Endothelial cell of umbilical vein (primary cell): ENCODE measurements at regions not wholly inside any gene's neighbourhood (a gene's known extent, or its start where the extent isn't known, plus 50 kb on each side); places are given as distances from the start of the nearest gene placed in this dataset.

Experiments
- BruUV-seq: library from RNA; stranded (reverse); fragments of 400-500 nt; replicated peaks from 2 replicates; lab custom pipeline; 2021; lab: Mats Ljungman, UMichigan
- CTCF ChIA-PET: fragments of 300-600, 350-600 bp; sonication (Branson Sonifier 250); formaldehyde crosslinking; loops from one replicate; lab custom pipeline; 2021; ENCODE audit warnings: antibody characterized with exemption, inconsistent platforms; lab: Charles Lee
- POLR2A ChIA-PET: fragments of 300-600, 350-600 bp; sonication (Branson Sonifier 250); formaldehyde crosslinking; loops from one replicate; lab custom pipeline; 2021; ENCODE audit warnings: antibody characterized with exemption, inconsistent platforms; lab: Charles Lee
- DNase-seq: peaks from one replicate; pipeline ENCODE4 v3.0.0-alpha.2; 2011; ENCODE audit warnings: low read depth, low spot score
- FAIRE-seq: peaks from 2 replicates; lab custom pipeline; 2011; peaks lifted over from hg19 to GRCh38; lab: Jason Lieb, UNC
- H2AFZ ChIP-seq: 2 replicates; pipeline ENCODE4 v1.6.0; 2012; ENCODE audit warnings: low read depth, low read length, control low read depth, inconsistent platforms
- H3K27ac ChIP-seq: 2 replicates; pipeline ENCODE4 v1.5.1; 2011; ENCODE audit warnings: low read depth, mild to moderate bottlenecking, control low read depth, low read length, moderate library complexity; ENCODE audit not compliant: insufficient read depth
- H3K27me3 ChIP-seq, 2 experiments: 2 replicates each; pipeline versions ENCODE4 v1.6.0 to v1.6.1; 2011; ENCODE audit warnings: low read length in 2 of 2, mixed read lengths in 1 of 2; ENCODE audit not compliant: control insufficient read depth in 2 of 2, insufficient read depth in 2 of 2
- H3K36me3 ChIP-seq, 2 experiments: 2 replicates in 1 of 2; 3 replicates in 1 of 2; pipeline ENCODE4 v1.5.1; 2011; ENCODE audit warnings: low read length in 2 of 2, mild to moderate bottlenecking in 1 of 2, moderate library complexity in 1 of 2; ENCODE audit not compliant: control insufficient read depth in 2 of 2, insufficient read depth in 2 of 2; ENCODE audit errors: extremely low read depth in 1 of 2
- H3K4me1 ChIP-seq: 3 replicates; pipeline ENCODE4 v1.5.1; 2011; ENCODE audit warnings: mild to moderate bottlenecking, low read length; ENCODE audit not compliant: control insufficient read depth, insufficient read depth; ENCODE audit errors: extremely low read depth
- H3K4me2 ChIP-seq: 2 replicates; pipeline ENCODE4 v1.6.1; 2011; ENCODE audit warnings: low read length, control low read depth, mixed read lengths; ENCODE audit not compliant: insufficient read depth
- H3K4me3 ChIP-seq, 3 experiments: fragments of 200-600 bp in 1 of 3; sonication (generic), shearing (Covaris generic) in 1 of 3; replicated peaks in 1 of 3; 2 replicates each; pipeline ENCODE4 v1.5.1; 2011 to 2016; ENCODE audit warnings: control low read depth in 3 of 3, low read length in 3 of 3, mild to moderate bottlenecking in 2 of 3, inconsistent platforms in 1 of 3, low read depth in 1 of 3, moderate library complexity in 1 of 3; ENCODE audit not compliant: insufficient read depth in 1 of 3
- H3K79me2 ChIP-seq: 2 replicates; pipeline ENCODE4 v1.6.0; 2012; ENCODE audit warnings: low read length, inconsistent platforms; ENCODE audit not compliant: control insufficient read depth, insufficient read depth
- H3K9ac ChIP-seq: replicated peaks from 2 replicates; pipeline ENCODE3; 2011; ENCODE audit warnings: low read length, control low read depth; ENCODE audit not compliant: insufficient read depth; ENCODE audit errors: extremely low read depth
- H3K9me1 ChIP-seq: replicated peaks from 3 replicates; pipeline ENCODE4 v1.6.0; 2011; ENCODE audit warnings: mild to moderate bottlenecking, low read length; ENCODE audit not compliant: control insufficient read depth, insufficient read depth; ENCODE audit errors: extremely low read depth
- H3K9me3 ChIP-seq: replicated peaks from 2 replicates; pipeline ENCODE4 v1.5.1; 2012; ENCODE audit warnings: low read length, inconsistent platforms; ENCODE audit not compliant: control insufficient read depth, insufficient read depth
- H4K20me1 ChIP-seq: replicated peaks from 2 replicates; pipeline ENCODE3; 2011; ENCODE audit warnings: mild to moderate bottlenecking, low read length; ENCODE audit not compliant: control insufficient read depth, insufficient read depth; ENCODE audit errors: extremely low read depth
- CTCF ChIP-seq, 2 donors: IDR thresholded peaks; 1 replicate in 1 of 2; 2 replicates in 1 of 2; pipeline ENCODE4 v1.5.1; 2011; ENCODE audit warnings: low read length in 2 of 2, mild to moderate bottlenecking in 2 of 2, moderate library complexity in 2 of 2, control low read depth in 1 of 2, inconsistent platforms in 1 of 2, low read depth in 1 of 2; ENCODE audit not compliant: insufficient read depth in 1 of 2; ENCODE audit errors: extremely low read depth in 1 of 2
- EZH2 ChIP-seq: IDR thresholded peaks from 2 replicates; pipeline ENCODE4 v1.6.1; 2012; ENCODE audit warnings: borderline replicate concordance, low read depth, mild to moderate bottlenecking, moderate library complexity, low read length, inconsistent platforms; ENCODE audit not compliant: severe bottlenecking
- FOS ChIP-seq: IDR thresholded peaks from 2 replicates; pipeline ENCODE4 v1.6.1; 2011; ENCODE audit warnings: mild to moderate bottlenecking, low read length, moderate library complexity, borderline replicate concordance; ENCODE audit not compliant: insufficient read depth
- JUN ChIP-seq: IDR thresholded peaks from 2 replicates; pipeline ENCODE4 v1.6.1; 2011; ENCODE audit warnings: borderline replicate concordance, low read depth; ENCODE audit not compliant: insufficient read length, insufficient read depth
- MYC ChIP-seq: IDR thresholded peaks from one replicate; pipeline ENCODE4 v1.6.1; 2011; ENCODE audit warnings: mild to moderate bottlenecking, low read depth, low read length
- POLR2A ChIP-seq: IDR thresholded peaks from 2 replicates; pipeline ENCODE4 v1.6.1; 2012; ENCODE audit warnings: low read depth, mild to moderate bottlenecking, control low read depth, low read length
- POLR2AphosphoS5 ChIP-seq: IDR thresholded peaks from 2 replicates; pipeline ENCODE4 v1.6.1; 2012; ENCODE audit warnings: low read depth, mild to moderate bottlenecking, control low read depth, low read length, moderate library complexity; ENCODE audit not compliant: insufficient read depth
- dilution Hi-C: fragments of 300-500 bp; cut with MboI; formaldehyde crosslinking; loops from one replicate; pipeline ENCODE4 v1.15.0; 2019; ENCODE audit warnings: low sequenced_read_pairs; ENCODE audit not compliant: extremely low pct_ligation_motif_present
- intact Hi-C: fragments of 100-400 bp; cut with micrococcal nuclease; formaldehyde crosslinking; loops from one replicate; pipeline ENCODE4 v1.10.0; 2022

DNA sequence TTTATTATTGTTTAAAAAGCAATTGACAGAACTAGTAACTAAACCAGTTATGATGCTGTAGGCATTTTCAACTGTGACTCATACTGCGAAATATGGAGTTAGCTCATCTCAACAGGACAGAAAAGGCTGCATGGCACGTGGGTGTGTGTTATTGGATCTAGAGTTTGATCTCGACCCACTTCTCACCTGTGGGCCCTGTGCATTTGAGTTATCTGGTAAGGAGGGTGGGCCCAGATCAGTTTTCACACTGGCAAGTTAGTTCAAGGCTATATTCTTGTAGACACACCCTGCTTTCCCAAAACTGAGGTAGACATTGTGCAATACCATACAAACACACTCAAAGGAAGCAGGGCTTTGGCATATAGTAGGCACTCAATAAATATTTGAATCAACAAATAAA lies 71.3 kb upstream of the PRDX6 start:
- dilution Hi-C loops = no loop called here
- POLR2A ChIA-PET = no interaction called here
- TF ChIP-seq POLR2A = no peak
- TF ChIP-seq JUN = no peak
- TF ChIP-seq POLR2AphosphoS5 = no peak
- TF ChIP-seq CTCF (IDR thresholded peaks at IDR 0.05; ENCODE audit: extremely low read depth in 1 of 2, insufficient read depth in 1 of 2, low read depth in 1 of 2, low read length in 2 of 2) = no peak
- TF ChIP-seq EZH2 = no peak
- TF ChIP-seq FOS = no peak
- TF ChIP-seq MYC = no peak
- Histone ChIP-seq H3K27me3 (no peaks in the 10 kb centered on the region), H3K4me3 (no peak overlapping the region), H3K79me2 (no peaks in the 10 kb centered on the region), H3K9me1 (no peaks in the 10 kb centered on the region), H3K36me3 (no peaks in the 10 kb centered on the region), H3K27ac (no peak overlapping the region), H4K20me1 (no peaks in the 10 kb centered on the region), H3K4me2 (no peak overlapping the region), H3K4me1 (peaks cover 4% of the 10 kb centered on the region), H3K9me3 (no peaks in the 10 kb centered on the region), H3K9ac (no peak overlapping the region), H2AFZ (no peak overlapping the region)
- DNase-seq = no peak
- BruUV-seq = no TSS peak
- FAIRE-seq = no peak
- CTCF ChIA-PET = interaction anchor here (1.2 kb wide), 1 partner anchor 14 kb away, joined by 4 read pairs; no protein-coding TSS in a partner anchor
- intact Hi-C loops = loop anchor here (5.0 kb wide), 1 partner anchor 199 kb away; the partner anchor contains the start of gene TNFSF4
